DOHH2 (cell line): ENCODE measurements at regions not wholly inside any gene's neighbourhood (a gene's known extent, or its start where the extent isn't known, plus 50 kb on each side); places are given as distances from the start of the nearest gene placed in this dataset.

Experiments used
- CTCF ChIP-seq: fragments of 200-600 bp; sonication (generic); IDR thresholded peaks from one replicate; pipeline ENCODE4 v1.5.1; 2014; ENCODE audit warnings: antibody characterized with exemption, mild to moderate bottlenecking, low read depth, low read length; ENCODE audit not compliant: poor library complexity, severe bottlenecking
- EZH2phosphoT487 ChIP-seq: fragments of 200-600 bp; sonication (generic); IDR thresholded peaks from 2 replicates; pipeline ENCODE4 v1.6.1; 2017; ENCODE audit warnings: borderline replicate concordance, mild to moderate bottlenecking, antibody characterized with exemption, low read length, moderate library complexity, mixed read lengths

GRCh38 chr11:71325418-71326327, 73.3 kb upstream of the SHANK2 start:
- no peak for TF ChIP-seq CTCF
- TF ChIP-seq EZH2phosphoT487: no peak
